ENCODE measurements at regions not wholly inside any gene's neighbourhood (a gene's known extent, or its start where the extent isn't known, plus 50 kb on each side); places are given as distances from the start of the nearest gene placed in this dataset.
"Not testable (repeated sequence)": the region's sequence is repeated elsewhere in the genome, so short reads cannot be mapped to it uniquely, and the experiment has no call there.

GRCh38 chr5:92302356-92302755 lies 919.2 kb upstream of the ARRDC3 start:
- not testable (repeated sequence) for TF ChIP-seq CTCF (IDR thresholded peaks at IDR 0.05 in 8 of 11, conservative IDR thresholded peaks at IDR 0.05 in 3 of 11); POLR2A (IDR thresholded peaks at IDR 0.05); POLR2AphosphoS5 (IDR thresholded peaks at IDR 0.05)

All from spleen (tissue), 7 donors.